NCI-H2196 treated with DMSO at 0.1 percent for 48 hours (cell line): ENCODE measurements at regions not wholly inside any gene's neighbourhood (a gene's known extent, or its start where the extent isn't known, plus 50 kb on each side); places are given as distances from the start of the nearest gene placed in this dataset.

Experiments used
- DNase-seq: peaks from one replicate; lab custom pipeline; 2025; ENCODE audit not compliant: unreplicated experiment; lab: John Stamatoyannopoulos, UW

DNA sequence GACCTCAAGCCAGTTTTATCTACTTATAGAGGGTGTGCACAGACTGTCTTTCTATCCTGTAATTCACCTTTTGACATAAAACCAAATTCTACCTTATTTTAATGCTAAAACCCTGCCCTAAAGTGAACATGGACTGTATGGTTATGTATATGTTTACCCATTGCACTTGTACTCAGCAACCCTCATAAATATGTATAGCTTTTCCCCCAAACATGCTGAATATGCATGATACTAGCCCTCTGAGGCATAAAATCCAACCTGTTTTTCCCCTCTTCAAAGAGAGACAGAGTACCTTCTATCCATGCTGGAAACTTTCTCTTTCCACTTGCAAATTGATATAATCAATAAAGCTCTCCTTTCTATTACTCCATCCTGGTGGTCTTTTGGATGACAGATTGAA, 267.9 kb upstream of the BMP2 start:
- DNase-seq: no peak

DNA sequence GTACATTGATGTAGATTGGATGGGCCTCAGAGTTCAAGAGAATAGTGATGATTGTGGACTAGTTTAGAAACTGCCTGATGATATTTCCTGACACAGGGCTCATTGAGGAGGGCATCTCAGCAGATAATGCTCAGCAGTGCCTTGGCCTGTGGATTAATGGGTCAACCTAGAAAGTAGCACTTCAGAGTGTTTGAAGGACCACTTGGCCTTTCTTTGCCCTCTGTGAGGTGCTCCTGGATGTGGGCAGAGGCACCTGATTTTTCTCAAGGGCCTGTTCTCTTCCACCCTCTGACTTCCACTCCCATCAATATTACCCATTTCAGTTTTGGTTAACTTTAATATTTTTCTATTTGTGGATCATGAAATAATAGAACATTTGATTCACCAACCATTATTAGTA, 270.6 kb upstream of the BMP2 start:
- DNase-seq: no peak

- no peak for DNase-seq
Measured at GRCh38 chr20:6495907-6496306, 271.6 kb upstream of the BMP2 start.

GRCh38 chr20:6492271-6493055, 275.0 kb upstream of the BMP2 start:
- peak; percentile 32 for DNase-seq

DNA sequence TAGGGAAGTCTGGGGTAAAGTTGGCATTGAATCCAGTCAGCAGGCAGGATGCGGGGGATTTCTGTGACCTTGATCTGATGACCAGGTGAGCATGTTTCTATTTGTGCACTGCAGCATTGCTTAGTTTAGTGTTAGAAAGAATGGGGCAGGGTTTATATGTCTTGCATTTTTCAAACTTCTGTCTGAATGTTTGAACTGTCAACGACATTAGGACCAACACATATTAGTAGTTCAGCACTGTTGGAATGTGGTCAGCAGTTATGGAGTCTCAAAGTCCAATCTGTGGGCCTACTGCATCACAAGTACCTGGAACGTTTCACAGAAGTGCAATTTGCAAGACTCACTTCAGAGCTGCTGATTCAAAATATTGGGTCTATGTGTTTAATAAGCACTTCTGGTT, 276.6 kb upstream of the BMP2 start:
- no peak for DNase-seq

DNA sequence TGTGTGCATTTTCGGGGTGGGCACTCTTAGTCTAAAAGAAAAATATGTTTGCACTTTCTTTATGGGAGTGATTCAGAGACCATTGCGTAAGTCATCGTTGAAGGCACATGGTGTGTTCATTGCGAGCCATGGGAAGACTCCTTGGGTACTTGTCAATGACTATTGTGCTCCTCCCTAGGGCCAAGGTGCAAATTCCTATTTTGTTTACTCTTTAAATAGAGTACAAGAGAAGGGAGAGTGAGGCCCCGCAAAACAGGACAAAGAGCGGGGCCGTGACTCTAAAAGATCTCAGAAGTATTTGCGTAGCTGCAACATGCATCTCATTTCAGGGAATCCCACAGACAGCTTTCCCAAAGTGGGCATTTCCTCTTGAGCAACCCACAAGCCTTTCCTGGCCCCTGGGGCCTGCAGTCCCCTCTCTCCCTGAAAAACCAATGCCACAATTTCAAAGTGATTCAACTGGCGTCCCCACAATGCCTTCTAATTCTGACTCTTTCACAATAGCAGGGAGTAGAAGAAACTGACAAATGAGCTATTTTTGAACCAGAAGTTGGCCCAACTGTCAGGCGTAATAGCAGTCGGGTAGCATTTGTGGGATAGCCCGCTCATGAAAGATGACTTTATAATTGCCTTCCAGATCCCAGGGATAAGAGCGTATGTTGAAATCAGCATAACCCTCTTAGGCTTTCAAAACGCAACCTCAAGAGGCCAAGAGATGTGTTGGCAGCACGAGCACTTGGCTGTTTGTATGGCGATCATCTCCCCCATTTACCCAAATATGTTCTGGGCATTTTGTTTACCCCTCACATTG, 277.9 kb upstream of the BMP2 start:
- DNase-seq: peak; percentile 87

DNA sequence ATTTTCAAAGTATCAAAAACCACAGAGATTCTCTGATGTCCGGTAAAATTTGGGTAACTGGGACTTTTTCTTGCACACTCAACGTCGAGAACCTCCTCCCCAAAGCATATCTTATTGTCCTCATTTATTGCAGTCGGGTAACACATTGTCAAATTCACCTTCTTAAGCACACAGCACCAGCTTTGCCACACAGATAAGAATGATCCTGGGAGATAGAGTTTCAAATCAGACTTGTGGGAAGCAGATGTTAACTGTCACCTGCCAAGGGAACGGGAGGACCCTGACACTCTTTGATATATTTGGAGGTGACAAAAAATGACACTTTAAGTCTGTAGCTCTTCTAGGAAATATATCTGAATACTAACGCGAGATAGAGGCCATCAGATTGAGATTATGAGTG, 282.1 kb upstream of the BMP2 start:
- no peak for DNase-seq

DNA sequence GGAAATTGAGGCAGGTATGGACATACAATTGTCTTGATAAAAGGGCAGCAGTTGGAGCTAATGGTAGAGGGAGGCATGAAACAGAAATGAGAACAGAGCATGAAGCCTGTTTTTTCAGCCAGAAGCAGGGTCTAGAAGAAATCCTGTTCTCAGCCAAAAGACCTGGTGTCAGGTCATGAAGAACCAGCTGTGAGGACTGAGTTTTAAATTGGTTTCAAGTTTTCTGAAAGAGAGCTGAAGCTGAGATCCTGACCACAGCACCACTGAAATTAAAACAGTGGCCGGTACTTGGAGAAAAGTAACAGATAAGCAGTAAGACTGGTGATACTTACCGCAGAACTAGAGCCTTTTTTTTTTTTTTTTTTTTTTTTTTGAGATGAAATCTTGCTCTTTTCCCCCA, 283.8 kb upstream of the BMP2 start:
- DNase-seq: no peak

GRCh38 chr20:6482486-6482885, 285.0 kb upstream of the BMP2 start:
- DNase-seq: no peak

DNA sequence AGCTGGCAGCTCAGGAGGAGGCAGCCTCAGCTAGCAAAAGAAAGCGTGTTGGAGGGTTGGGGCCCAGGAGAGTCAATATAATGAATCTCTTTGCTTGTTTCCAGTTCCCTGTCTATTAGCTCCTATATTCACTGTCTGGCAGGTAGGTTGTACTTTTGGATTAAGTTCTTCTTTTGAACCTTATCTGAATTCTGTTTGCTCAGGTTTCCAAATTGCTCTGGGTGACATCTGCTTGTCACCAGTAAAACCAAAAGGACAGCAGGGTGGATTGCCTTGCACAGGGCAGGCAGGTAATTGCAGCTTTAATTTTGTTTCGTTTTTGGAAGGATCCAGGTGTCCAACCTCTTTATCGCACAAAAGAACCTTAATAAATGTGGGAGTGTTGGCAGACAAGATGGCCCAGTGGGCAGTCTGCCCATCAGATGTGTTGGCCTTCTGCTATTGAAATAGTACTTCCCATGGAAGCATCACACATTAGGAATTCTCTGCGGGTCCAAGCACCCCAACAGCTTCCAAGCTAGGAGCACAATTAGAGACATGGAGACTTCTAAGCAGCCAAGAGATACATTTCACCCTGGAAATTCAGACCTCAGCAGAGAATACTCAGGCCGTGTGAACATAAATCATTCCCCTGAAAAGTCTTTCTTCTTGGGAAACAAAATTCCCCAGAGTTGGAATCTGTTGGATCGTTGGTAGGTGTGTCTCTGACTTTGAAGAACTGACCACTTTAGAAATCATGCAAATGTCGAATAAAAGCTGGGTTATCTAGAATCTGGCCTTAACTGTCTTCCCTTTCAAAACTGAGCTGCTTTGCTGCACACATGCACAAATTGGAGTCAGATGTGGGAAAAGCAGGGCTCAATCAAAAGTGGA, 286.9 kb upstream of the BMP2 start:
- DNase-seq: peak; percentile 20

- DNase-seq: no peak
Measured at GRCh38 chr20:6473197-6473596, 294.3 kb upstream of the BMP2 start.

DNA sequence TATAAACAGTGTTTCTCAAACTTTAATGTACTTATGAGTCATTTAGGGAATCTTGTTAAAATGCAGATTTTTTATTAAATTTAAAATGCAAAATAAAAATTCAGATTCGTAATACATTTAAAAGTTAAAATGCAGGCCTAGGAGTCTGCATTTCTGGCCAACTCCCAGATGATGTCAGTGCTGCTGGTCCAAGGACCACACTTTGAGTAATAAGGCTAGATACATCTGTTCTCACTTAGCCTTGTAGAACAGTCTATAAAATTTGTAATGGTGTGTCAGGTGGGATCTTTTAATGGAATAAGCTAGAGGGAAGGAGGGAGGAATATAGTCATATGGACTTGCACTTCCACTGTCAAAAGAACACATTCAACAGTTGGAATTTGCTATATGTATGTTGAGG, 295.6 kb upstream of the BMP2 start:
- DNase-seq: no peak

DNA sequence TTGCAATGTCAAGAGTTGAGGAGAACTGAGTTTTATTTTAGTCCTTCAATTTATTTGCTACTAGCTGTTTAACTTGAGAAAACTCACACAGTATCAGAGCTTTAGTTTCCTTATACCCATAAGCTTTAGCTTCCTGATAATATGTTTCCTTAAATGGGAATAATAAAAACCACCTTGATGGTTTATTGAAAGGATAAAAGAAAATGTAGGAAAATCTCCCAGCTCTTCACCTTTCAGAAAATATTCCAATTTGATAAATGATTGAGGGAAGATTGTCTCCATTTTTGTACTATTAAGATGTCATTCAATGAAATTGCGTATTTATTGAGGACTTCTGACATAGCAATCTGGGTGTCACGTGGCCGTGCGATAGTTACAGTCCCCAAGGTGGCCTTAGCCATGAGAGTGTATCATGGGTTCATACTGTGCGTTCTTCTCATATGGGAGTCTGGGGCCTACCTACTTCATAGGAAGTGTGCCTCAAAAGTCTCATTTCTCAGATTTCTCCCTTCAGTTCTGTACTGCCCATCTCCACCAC, 296.3 kb upstream of the BMP2 start:
- no peak for DNase-seq

- DNase-seq: no peak
Measured at GRCh38 chr20:6469695-6470094, 297.8 kb upstream of the BMP2 start.

DNA sequence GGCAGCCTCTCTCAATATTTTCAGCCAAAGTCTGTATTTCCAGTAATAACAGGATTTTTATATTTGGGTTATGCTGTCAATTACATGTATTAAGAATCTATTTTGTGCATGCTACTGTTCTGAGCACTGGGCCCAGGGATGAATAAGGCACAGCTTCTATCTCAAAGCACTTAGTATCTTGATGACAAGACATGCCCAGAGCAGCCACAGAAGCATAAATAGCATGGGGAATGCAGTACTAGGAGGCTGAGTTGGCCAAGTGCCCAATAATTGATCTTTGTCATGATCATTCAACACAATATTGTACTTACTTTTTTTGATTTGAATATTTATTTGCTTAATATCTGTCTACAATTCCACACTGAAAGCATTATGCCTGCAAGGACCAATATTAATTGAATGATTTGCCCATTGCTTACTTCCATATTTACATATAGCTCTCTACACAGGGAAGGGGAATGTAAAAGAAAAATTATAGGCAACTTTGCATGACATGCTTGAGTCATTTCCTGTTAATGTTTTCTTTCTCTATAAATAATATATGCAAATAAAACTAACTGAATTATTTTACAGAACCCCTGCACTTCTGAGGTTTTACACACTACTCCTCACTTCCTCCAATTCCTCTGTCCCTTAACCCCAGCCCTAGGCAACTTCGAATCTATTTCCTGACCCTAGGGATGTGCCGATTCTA, 298.9 kb upstream of the BMP2 start:
- no peak for DNase-seq

DNA sequence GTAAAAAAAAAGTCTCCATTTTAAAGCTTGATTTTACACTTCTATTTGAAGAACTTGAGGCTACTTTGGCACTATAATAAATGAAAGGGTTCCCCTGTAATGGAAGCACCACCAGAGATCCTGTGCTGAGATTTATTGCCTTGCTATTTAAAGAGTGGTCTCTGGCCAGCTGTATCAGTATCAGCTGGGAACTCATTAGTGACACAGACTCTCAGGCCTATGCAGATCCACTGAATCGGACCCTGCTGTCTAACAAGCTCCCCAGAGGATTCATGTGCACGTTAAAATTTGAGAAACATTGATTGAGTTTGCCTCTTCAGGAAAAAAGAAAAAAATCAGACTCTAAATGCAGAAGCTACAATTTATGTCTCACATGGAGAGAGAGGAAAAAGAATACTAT, 299.9 kb upstream of the BMP2 start:
- DNase-seq: no peak

DNA sequence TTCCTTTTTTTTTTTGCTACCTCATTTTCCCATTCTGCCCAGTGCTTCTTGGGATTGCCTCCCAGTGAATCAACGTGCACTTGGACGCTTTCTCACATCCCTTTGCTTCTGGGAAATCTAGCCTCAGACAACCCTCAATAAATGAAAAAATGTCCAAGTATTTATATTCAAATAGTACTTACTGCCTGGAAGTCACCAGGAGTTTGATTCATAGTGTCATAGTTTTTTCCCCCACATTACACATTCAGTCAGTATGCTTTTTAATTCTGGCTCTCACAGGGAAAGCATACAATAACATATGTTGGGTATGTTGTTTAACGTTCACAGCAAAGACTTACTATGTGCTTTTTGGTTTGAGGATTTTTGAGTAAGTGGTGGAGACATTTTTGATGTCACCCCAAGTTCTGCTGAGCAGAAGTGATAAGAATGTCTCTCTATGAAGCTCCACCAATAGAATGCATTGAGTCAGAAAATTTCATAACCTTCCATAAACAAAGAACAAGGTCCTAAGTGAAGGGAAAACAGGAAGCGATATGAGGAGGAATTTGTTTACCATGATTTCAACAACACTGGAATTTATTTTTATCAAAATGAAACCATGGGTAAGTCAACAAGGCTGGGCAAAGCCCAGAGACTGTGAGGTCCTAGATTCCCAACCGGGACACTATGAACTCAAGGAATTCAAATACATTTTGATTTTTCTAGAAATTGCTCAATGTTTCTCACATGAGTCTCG, 301.2 kb upstream of the BMP2 start:
- no peak for DNase-seq

- no peak for DNase-seq
Measured at GRCh38 chr20:6450841-6451240, 316.6 kb upstream of the BMP2 start.

DNA sequence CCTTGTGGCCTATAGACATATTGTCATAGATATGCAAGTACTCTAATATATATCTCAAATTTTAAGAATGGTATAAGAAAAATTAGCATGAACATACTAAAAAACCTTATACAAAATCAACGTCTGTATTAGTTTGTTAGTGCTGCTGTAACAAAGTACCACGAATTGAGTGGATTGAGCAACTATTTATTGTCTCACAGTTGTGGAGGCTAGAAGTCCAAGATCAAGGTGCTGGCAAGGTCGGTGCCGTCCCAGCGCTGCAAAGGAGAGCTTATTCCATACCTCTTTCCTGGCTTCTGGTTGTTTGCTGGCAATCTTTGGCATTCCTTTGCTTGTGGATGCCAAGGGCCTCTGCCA, 317.6 kb upstream of the FERMT1 start:
- no peak for DNase-seq
